ENCODE measurements at regions not wholly inside any gene's neighbourhood (a gene's known extent, or its start where the extent isn't known, plus 50 kb on each side); places are given as distances from the start of the nearest gene placed in this dataset.

GRCh38 chr16:9527976-9528375 lies 436.5 kb downstream of the HAPSTR1 start:
- no peak for TF ChIP-seq CTCF (IDR thresholded peaks at IDR 0.05)
- no peak for TF ChIP-seq POLR2A (IDR thresholded peaks at IDR 0.05)
